GM21737 (cell line): ENCODE measurements at regions not wholly inside any gene's neighbourhood (a gene's known extent, or its start where the extent isn't known, plus 50 kb on each side); places are given as distances from the start of the nearest gene placed in this dataset.

Experiments
- ATAC-seq: cut with Tn5 transposase; IDR thresholded peaks from one replicate; pipeline ENCODE4 v1.9.1; 2021; ENCODE audit warnings: mild to moderate bottlenecking, moderate library complexity; ENCODE audit not compliant: unreplicated experiment

- no peak for ATAC-seq
Observed at GRCh38 chr5:167998148-167998767, 293.2 kb upstream of the WWC1 start.

GRCh38 chr5:167999182-167999581 lies 292.3 kb upstream of the WWC1 start:
- ATAC-seq = no peak

- ATAC-seq = no peak
Observed at GRCh38 chr5:168001318-168001717, 290.1 kb upstream of the WWC1 start.

- ATAC-seq = no peak
Observed at GRCh38 chr5:168002116-168002515, 289.3 kb upstream of the WWC1 start.

- ATAC-seq = no peak
Observed at GRCh38 chr5:168005093-168005492, 286.4 kb upstream of the WWC1 start.

GRCh38 chr5:168005936-168006335 lies 285.5 kb upstream of the WWC1 start:
- ATAC-seq = no peak

GRCh38 chr5:168006456-168007130 lies 284.9 kb upstream of the WWC1 start:
- ATAC-seq = no peak

- ATAC-seq = no peak
Observed at GRCh38 chr5:168007286-168007685, 284.2 kb upstream of the WWC1 start.

GRCh38 chr5:168008555-168008954 lies 282.9 kb upstream of the WWC1 start:
- ATAC-seq = no peak

- no peak for ATAC-seq
Observed at GRCh38 chr5:168011096-168011495, 280.3 kb upstream of the WWC1 start.

GRCh38 chr5:168012006-168012405 lies 279.4 kb upstream of the WWC1 start:
- ATAC-seq = no peak

- ATAC-seq = no peak
Observed at GRCh38 chr5:168013546-168013945, 277.9 kb upstream of the WWC1 start.

- ATAC-seq = no peak
Observed at GRCh38 chr5:168014433-168015123, 276.9 kb upstream of the WWC1 start.

- ATAC-seq = no peak
Observed at GRCh38 chr5:168015506-168015905, 275.9 kb upstream of the WWC1 start.

GRCh38 chr5:168017313-168017712 lies 274.1 kb upstream of the WWC1 start:
- ATAC-seq = no peak

GRCh38 chr5:168019143-168019542 lies 272.3 kb upstream of the WWC1 start:
- no peak for ATAC-seq

- ATAC-seq = no peak
Observed at GRCh38 chr5:168020542-168021294, 270.7 kb upstream of the WWC1 start.

- no peak for ATAC-seq
Observed at GRCh38 chr5:168022446-168023169, 268.8 kb upstream of the WWC1 start.

GRCh38 chr5:168023191-168023590 lies 268.3 kb upstream of the WWC1 start:
- ATAC-seq = no peak

GRCh38 chr5:168024306-168024705 lies 267.1 kb upstream of the WWC1 start:
- no peak for ATAC-seq

GRCh38 chr5:168027007-168027406 lies 264.4 kb upstream of the WWC1 start:
- ATAC-seq = no peak
